Endothelial cell of umbilical vein (primary cell): ENCODE measurements at regions not wholly inside any gene's neighbourhood (a gene's known extent, or its start where the extent isn't known, plus 50 kb on each side); places are given as distances from the start of the nearest gene placed in this dataset.

Source experiments
- BruUV-seq: library from RNA; stranded (reverse); fragments of 400-500 nt; replicated peaks from 2 replicates; lab custom pipeline; 2021; lab: Mats Ljungman, UMichigan
- CTCF ChIA-PET: fragments of 300-600, 350-600 bp; sonication (Branson Sonifier 250); formaldehyde crosslinking; loops from one replicate; lab custom pipeline; 2021; ENCODE audit warnings: antibody characterized with exemption, inconsistent platforms; lab: Charles Lee
- POLR2A ChIA-PET: fragments of 300-600, 350-600 bp; sonication (Branson Sonifier 250); formaldehyde crosslinking; loops from one replicate; lab custom pipeline; 2021; ENCODE audit warnings: antibody characterized with exemption, inconsistent platforms; lab: Charles Lee
- DNase-seq: peaks from one replicate; pipeline ENCODE4 v3.0.0-alpha.2; 2011; ENCODE audit warnings: low read depth, low spot score
- FAIRE-seq: peaks from 2 replicates; lab custom pipeline; 2011; peaks lifted over from hg19 to GRCh38; lab: Jason Lieb, UNC
- H2AFZ ChIP-seq: 2 replicates; pipeline ENCODE4 v1.6.0; 2012; ENCODE audit warnings: low read depth, low read length, control low read depth, inconsistent platforms
- H3K27ac ChIP-seq: 2 replicates; pipeline ENCODE4 v1.5.1; 2011; ENCODE audit warnings: low read depth, mild to moderate bottlenecking, control low read depth, low read length, moderate library complexity; ENCODE audit not compliant: insufficient read depth
- H3K27me3 ChIP-seq, 2 experiments: 2 replicates each; pipeline versions ENCODE4 v1.6.0 to v1.6.1; 2011; ENCODE audit warnings: low read length in 2 of 2, mixed read lengths in 1 of 2; ENCODE audit not compliant: control insufficient read depth in 2 of 2, insufficient read depth in 2 of 2
- H3K36me3 ChIP-seq, 2 experiments: 2 replicates in 1 of 2; 3 replicates in 1 of 2; pipeline ENCODE4 v1.5.1; 2011; ENCODE audit warnings: low read length in 2 of 2, mild to moderate bottlenecking in 1 of 2, moderate library complexity in 1 of 2; ENCODE audit not compliant: control insufficient read depth in 2 of 2, insufficient read depth in 2 of 2; ENCODE audit errors: extremely low read depth in 1 of 2
- H3K4me1 ChIP-seq: 3 replicates; pipeline ENCODE4 v1.5.1; 2011; ENCODE audit warnings: mild to moderate bottlenecking, low read length; ENCODE audit not compliant: control insufficient read depth, insufficient read depth; ENCODE audit errors: extremely low read depth
- H3K4me2 ChIP-seq: 2 replicates; pipeline ENCODE4 v1.6.1; 2011; ENCODE audit warnings: low read length, control low read depth, mixed read lengths; ENCODE audit not compliant: insufficient read depth
- H3K4me3 ChIP-seq, 3 experiments: fragments of 200-600 bp in 1 of 3; sonication (generic), shearing (Covaris generic) in 1 of 3; replicated peaks in 1 of 3; 2 replicates each; pipeline ENCODE4 v1.5.1; 2011 to 2016; ENCODE audit warnings: control low read depth in 3 of 3, low read length in 3 of 3, mild to moderate bottlenecking in 2 of 3, inconsistent platforms in 1 of 3, low read depth in 1 of 3, moderate library complexity in 1 of 3; ENCODE audit not compliant: insufficient read depth in 1 of 3
- H3K79me2 ChIP-seq: 2 replicates; pipeline ENCODE4 v1.6.0; 2012; ENCODE audit warnings: low read length, inconsistent platforms; ENCODE audit not compliant: control insufficient read depth, insufficient read depth
- H3K9ac ChIP-seq: replicated peaks from 2 replicates; pipeline ENCODE3; 2011; ENCODE audit warnings: low read length, control low read depth; ENCODE audit not compliant: insufficient read depth; ENCODE audit errors: extremely low read depth
- H3K9me1 ChIP-seq: replicated peaks from 3 replicates; pipeline ENCODE4 v1.6.0; 2011; ENCODE audit warnings: mild to moderate bottlenecking, low read length; ENCODE audit not compliant: control insufficient read depth, insufficient read depth; ENCODE audit errors: extremely low read depth
- H3K9me3 ChIP-seq: replicated peaks from 2 replicates; pipeline ENCODE4 v1.5.1; 2012; ENCODE audit warnings: low read length, inconsistent platforms; ENCODE audit not compliant: control insufficient read depth, insufficient read depth
- H4K20me1 ChIP-seq: replicated peaks from 2 replicates; pipeline ENCODE3; 2011; ENCODE audit warnings: mild to moderate bottlenecking, low read length; ENCODE audit not compliant: control insufficient read depth, insufficient read depth; ENCODE audit errors: extremely low read depth
- EZH2 ChIP-seq: IDR thresholded peaks from 2 replicates; pipeline ENCODE4 v1.6.1; 2012; ENCODE audit warnings: borderline replicate concordance, low read depth, mild to moderate bottlenecking, moderate library complexity, low read length, inconsistent platforms; ENCODE audit not compliant: severe bottlenecking
- FOS ChIP-seq: IDR thresholded peaks from 2 replicates; pipeline ENCODE4 v1.6.1; 2011; ENCODE audit warnings: mild to moderate bottlenecking, low read length, moderate library complexity, borderline replicate concordance; ENCODE audit not compliant: insufficient read depth
- GATA2 ChIP-seq: IDR thresholded peaks from 2 replicates; pipeline ENCODE4 v1.7.0; 2011; ENCODE audit warnings: low read depth, mild to moderate bottlenecking, moderate library complexity, mixed read lengths, low read length; ENCODE audit not compliant: insufficient read length, insufficient read depth
- JUN ChIP-seq: IDR thresholded peaks from 2 replicates; pipeline ENCODE4 v1.6.1; 2011; ENCODE audit warnings: borderline replicate concordance, low read depth; ENCODE audit not compliant: insufficient read length, insufficient read depth
- MYC ChIP-seq: IDR thresholded peaks from one replicate; pipeline ENCODE4 v1.6.1; 2011; ENCODE audit warnings: mild to moderate bottlenecking, low read depth, low read length
- POLR2A ChIP-seq: IDR thresholded peaks from 2 replicates; pipeline ENCODE4 v1.6.1; 2012; ENCODE audit warnings: low read depth, mild to moderate bottlenecking, control low read depth, low read length
- POLR2AphosphoS5 ChIP-seq: IDR thresholded peaks from 2 replicates; pipeline ENCODE4 v1.6.1; 2012; ENCODE audit warnings: low read depth, mild to moderate bottlenecking, control low read depth, low read length, moderate library complexity; ENCODE audit not compliant: insufficient read depth
- dilution Hi-C: fragments of 300-500 bp; cut with MboI; formaldehyde crosslinking; loops from one replicate; pipeline ENCODE4 v1.15.0; 2019; ENCODE audit warnings: low sequenced_read_pairs; ENCODE audit not compliant: extremely low pct_ligation_motif_present
- intact Hi-C: fragments of 100-400 bp; cut with micrococcal nuclease; formaldehyde crosslinking; loops from one replicate; pipeline ENCODE4 v1.10.0; 2022
- TF ChIP-seq, protein P1 (sequence below), 2 donors: IDR thresholded peaks; 1 replicate in 1 of 2; 2 replicates in 1 of 2; pipeline ENCODE4 v1.5.1; 2011; ENCODE audit warnings: low read length in 2 of 2, mild to moderate bottlenecking in 2 of 2, moderate library complexity in 2 of 2, control low read depth in 1 of 2, inconsistent platforms in 1 of 2, low read depth in 1 of 2; ENCODE audit not compliant: insufficient read depth in 1 of 2; ENCODE audit errors: extremely low read depth in 1 of 2
- TF ChIP-seq, protein P2 (sequence below): IDR thresholded peaks from 2 replicates; pipeline ENCODE4 v1.6.1; 2011; ENCODE audit not compliant: insufficient read depth, insufficient read length

DNA sequence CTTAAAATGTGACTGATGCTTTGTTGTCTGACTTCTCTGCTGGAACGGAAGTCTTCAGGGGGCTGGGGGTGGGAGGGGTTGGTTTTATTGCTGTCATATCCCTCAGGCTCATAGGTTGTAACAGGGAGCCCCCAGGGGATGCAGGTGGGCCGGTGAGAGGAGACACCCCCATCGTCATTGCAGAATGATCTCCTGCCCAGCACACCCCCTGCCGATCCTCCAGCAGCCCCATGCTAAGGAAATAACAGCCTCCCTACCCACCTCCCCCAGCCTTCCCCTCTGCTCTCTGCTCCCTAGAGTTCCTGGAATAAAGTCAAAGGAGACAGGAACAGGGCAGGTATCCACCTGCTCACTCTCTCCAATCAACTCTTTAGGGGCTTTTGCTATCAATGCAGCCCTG lies 270.1 kb upstream of the TNRC6C start:
- intact Hi-C loops (no loop called here), dilution Hi-C loops (no loop called here)
- Histone ChIP-seq H3K36me3 (no peaks in the 10 kb centered on the region), H3K9me1 (no peaks in the 10 kb centered on the region), H3K27ac (no peak overlapping the region), H3K9me3 (no peaks in the 10 kb centered on the region), H3K4me1 (no peaks in the 10 kb centered on the region), H3K4me2 (no peak overlapping the region), H2AFZ (no peak overlapping the region), H3K4me3 (no peak overlapping the region), H3K27me3 (peaks cover 0 to 3% of the 10 kb centered on the region in 2 experiments), H3K9ac (no peak overlapping the region), H4K20me1 (no peaks in the 10 kb centered on the region), H3K79me2 (no peaks in the 10 kb centered on the region)
- FAIRE-seq (no peak), DNase-seq (no peak)
- TF ChIP-seq FOS = no peak
- no peak for TF ChIP-seq POLR2AphosphoS5
- no peak for TF ChIP-seq MYC
- TF ChIP-seq, protein P1, sequence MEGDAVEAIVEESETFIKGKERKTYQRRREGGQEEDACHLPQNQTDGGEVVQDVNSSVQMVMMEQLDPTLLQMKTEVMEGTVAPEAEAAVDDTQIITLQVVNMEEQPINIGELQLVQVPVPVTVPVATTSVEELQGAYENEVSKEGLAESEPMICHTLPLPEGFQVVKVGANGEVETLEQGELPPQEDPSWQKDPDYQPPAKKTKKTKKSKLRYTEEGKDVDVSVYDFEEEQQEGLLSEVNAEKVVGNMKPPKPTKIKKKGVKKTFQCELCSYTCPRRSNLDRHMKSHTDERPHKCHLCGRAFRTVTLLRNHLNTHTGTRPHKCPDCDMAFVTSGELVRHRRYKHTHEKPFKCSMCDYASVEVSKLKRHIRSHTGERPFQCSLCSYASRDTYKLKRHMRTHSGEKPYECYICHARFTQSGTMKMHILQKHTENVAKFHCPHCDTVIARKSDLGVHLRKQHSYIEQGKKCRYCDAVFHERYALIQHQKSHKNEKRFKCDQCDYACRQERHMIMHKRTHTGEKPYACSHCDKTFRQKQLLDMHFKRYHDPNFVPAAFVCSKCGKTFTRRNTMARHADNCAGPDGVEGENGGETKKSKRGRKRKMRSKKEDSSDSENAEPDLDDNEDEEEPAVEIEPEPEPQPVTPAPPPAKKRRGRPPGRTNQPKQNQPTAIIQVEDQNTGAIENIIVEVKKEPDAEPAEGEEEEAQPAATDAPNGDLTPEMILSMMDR (IDR thresholded peaks at IDR 0.05; ENCODE audit: extremely low read depth in 1 of 2, insufficient read depth in 1 of 2, low read depth in 1 of 2, low read length in 2 of 2) = no peak
- TF ChIP-seq JUN = no peak
- TF ChIP-seq, protein P2, sequence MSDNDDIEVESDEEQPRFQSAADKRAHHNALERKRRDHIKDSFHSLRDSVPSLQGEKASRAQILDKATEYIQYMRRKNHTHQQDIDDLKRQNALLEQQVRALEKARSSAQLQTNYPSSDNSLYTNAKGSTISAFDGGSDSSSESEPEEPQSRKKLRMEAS = no peak
- no peak for TF ChIP-seq GATA2
- TF ChIP-seq EZH2 = no peak
- no peak for TF ChIP-seq POLR2A
- no TSS peak for BruUV-seq
- POLR2A ChIA-PET = no interaction called here
- CTCF ChIA-PET = no interaction called here
